Stomach (tissue), 8 donors: ENCODE measurements at regions not wholly inside any gene's neighbourhood (a gene's known extent, or its start where the extent isn't known, plus 50 kb on each side); places are given as distances from the start of the nearest gene placed in this dataset.
A peak's percentile ranks its signal among the peaks of the same experiment; 100 is the strongest.

Experiments
- DNase-seq, 2 donors: peaks; one replicate each; pipeline versions ENCODE4 v3.0.0 to v3.0.0-alpha.2; 2013 to 2019
- H3K27ac ChIP-seq, 5 donors: fragments of 200-600 bp in 4 of 5; sonication (generic) in 4 of 5; one replicate each; pipeline ENCODE4 v1.5.1; 2013 to 2019; ENCODE audit warnings: mild to moderate bottlenecking in 1 of 5, moderate library complexity in 1 of 5
- H3K27me3 ChIP-seq, 3 donors: fragments of 200-600 bp; sonication (generic); one replicate each; pipeline ENCODE4 v1.5.1; 2017 to 2019; ENCODE audit warnings: mixed run types in 1 of 3
- H3K36me3 ChIP-seq, 4 donors: fragments of 200-600 bp; sonication (generic); 1 replicate in 3 of 4; 2 replicates in 1 of 4; pipeline ENCODE4 v1.5.1; 2016 to 2019
- H3K4me1 ChIP-seq, 4 donors: fragments of 200-600 bp; sonication (generic); one replicate each; pipeline ENCODE4 v1.5.1; 2016 to 2019
- H3K4me3 ChIP-seq, 4 donors: fragments of 200-600 bp; sonication (generic) in 3 of 4; one replicate each; pipeline ENCODE4 v1.5.1; 2016 to 2019; ENCODE audit warnings: mild to moderate bottlenecking in 1 of 4
- H3K9me3 ChIP-seq, 4 donors: fragments of 200-600 bp; sonication (generic); one replicate each; pipeline ENCODE4 v1.5.1; 2016 to 2019
- EP300 ChIP-seq: sonication (generic); formaldehyde crosslinking; IDR thresholded peaks from one replicate; pipeline ENCODE4 v1.6.1; 2017; ENCODE audit warnings: antibody characterized with exemption
- POLR2A ChIP-seq, 4 donors: fragments of 450-650 bp; IDR thresholded peaks; one replicate each; pipeline ENCODE4 v1.6.1; 2016; ENCODE audit warnings: antibody characterized with exemption in 4 of 4, control low read depth in 2 of 4, mild to moderate bottlenecking in 1 of 4, moderate library complexity in 1 of 4
- POLR2AphosphoS5 ChIP-seq, 3 donors: sonication (generic); formaldehyde crosslinking; IDR thresholded peaks; one replicate each; pipeline ENCODE4 v1.6.1; 2016; ENCODE audit warnings: antibody characterized with exemption in 3 of 3
- WGBS, 5 donors: extraction: QIAGEN DNeasy Blood & Tissue Kit in 3 of 5; methylation state at CpG; one replicate each; pipeline versions ENCODE4 v1.1.5 to v1.1.7; 2013 to 2018; 5-methylcytosine and 5-hydroxymethylcytosine counted together
- intact Hi-C: fragments of 100-400 bp; cut with DNase I; formaldehyde crosslinking; loops from one replicate; pipeline ENCODE4 v1.15.1; 2023; ENCODE audit warnings: low total_unique reads
- TF ChIP-seq, protein P1 (sequence below), 7 experiments: fragments of 450-650 bp in 4 of 7; fragments of 200-600 bp in 3 of 7; sonication (generic) in 3 of 7; IDR thresholded peaks; one replicate each; pipeline ENCODE4 v1.5.1; 2016 to 2019; ENCODE audit warnings: antibody characterized with exemption in 7 of 7, control low read depth in 2 of 7, mild to moderate bottlenecking in 1 of 7
- donor health status: healthy with polysubstance abuse.
- donor health status: Bipolar disorder and iron deficiency.
- donor health status: healthy.

- DNase-seq: no peak
- WGBS, 5 donors: 70 to 79% (median 74%) methylated on average over 2 of the region's 2 CpGs
- Histone ChIP-seq H3K27me3 (peaks cover 0 to 58% (median 20%) of the 10 kb centered on the region in 3 donors), H3K27ac (no peak overlapping the region), H3K9me3 (peaks cover 0 to 21% (median 16%) of the 10 kb centered on the region in 4 donors), H3K4me3 (no peak overlapping the region), H3K4me1 (no peaks in the 10 kb centered on the region), H3K36me3 (no peaks in the 10 kb centered on the region)
- intact Hi-C loops: no loop called here
- TF ChIP-seq POLR2A (IDR thresholded peaks at IDR 0.05) (no peak), POLR2AphosphoS5 (IDR thresholded peaks at IDR 0.05) (no peak), EP300 (no peak)
- TF ChIP-seq, protein P1, sequence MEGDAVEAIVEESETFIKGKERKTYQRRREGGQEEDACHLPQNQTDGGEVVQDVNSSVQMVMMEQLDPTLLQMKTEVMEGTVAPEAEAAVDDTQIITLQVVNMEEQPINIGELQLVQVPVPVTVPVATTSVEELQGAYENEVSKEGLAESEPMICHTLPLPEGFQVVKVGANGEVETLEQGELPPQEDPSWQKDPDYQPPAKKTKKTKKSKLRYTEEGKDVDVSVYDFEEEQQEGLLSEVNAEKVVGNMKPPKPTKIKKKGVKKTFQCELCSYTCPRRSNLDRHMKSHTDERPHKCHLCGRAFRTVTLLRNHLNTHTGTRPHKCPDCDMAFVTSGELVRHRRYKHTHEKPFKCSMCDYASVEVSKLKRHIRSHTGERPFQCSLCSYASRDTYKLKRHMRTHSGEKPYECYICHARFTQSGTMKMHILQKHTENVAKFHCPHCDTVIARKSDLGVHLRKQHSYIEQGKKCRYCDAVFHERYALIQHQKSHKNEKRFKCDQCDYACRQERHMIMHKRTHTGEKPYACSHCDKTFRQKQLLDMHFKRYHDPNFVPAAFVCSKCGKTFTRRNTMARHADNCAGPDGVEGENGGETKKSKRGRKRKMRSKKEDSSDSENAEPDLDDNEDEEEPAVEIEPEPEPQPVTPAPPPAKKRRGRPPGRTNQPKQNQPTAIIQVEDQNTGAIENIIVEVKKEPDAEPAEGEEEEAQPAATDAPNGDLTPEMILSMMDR (IDR thresholded peaks at IDR 0.05): no peak
These were observed 383.5 kb downstream of the MATN1 start for GRCh38 chr1:30339866-30340265.

DNA sequence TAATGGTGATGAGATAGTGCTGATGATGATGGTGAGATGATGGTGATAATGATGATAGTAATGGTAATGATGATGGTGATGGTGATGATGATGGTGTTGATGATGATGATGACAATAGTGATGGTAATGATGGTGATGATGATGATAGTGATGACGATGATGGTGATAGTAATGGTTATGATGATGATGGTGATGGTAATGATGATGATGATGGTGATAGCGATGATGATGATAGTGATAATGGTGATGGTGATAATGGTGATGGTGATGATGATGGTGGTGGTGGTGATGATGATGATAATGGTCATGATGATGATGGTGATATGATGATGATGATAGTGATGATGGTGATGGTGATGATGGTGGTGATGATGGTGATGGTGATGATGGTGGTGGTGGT, 384.6 kb downstream of the MATN1 start:
- no peaks in the 10 kb centered on the region for H3K36me3 ChIP-seq
- H3K4me1 ChIP-seq: no peaks in the 10 kb centered on the region
- intact Hi-C loops: no loop called here
- TF ChIP-seq POLR2AphosphoS5 (IDR thresholded peaks at IDR 0.05): no peak
- TF ChIP-seq EP300: no peak
- no peak for TF ChIP-seq POLR2A (IDR thresholded peaks at IDR 0.05)
- WGBS, 5 donors: 87 to 96% (median 90%) methylated on average over 2 of the region's 2 CpGs
- H3K27ac ChIP-seq: no peak overlapping the region
- no peak for DNase-seq
- no peak overlapping the region for H3K4me3 ChIP-seq
- peaks cover 0 to 14% (median 13%) of the 10 kb centered on the region in 4 donors for H3K9me3 ChIP-seq
- H3K27me3 ChIP-seq: peaks cover 0 to 47% (median 20%) of the 10 kb centered on the region in 3 donors

DNA sequence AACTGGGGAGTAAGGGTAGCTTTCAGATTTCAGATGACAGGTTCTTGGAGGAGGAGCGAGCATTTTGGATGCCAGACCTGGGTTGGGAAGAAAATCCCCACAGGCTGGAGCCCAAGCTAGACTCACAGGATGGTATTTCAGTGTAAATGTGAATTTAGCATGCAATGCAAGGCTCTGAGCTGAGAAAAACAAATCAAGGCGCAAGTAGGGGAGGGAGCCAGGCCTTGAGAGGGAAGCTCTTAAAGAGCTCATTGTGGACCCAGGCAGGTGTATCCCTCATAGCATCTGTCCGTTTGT, 386.1 kb downstream of the MATN1 start:
- WGBS, 5 donors: 62 to 72% (median 70%) methylated on average over 3 of the region's 3 CpGs
- no peaks in the 10 kb centered on the region for H3K9me3 ChIP-seq
- H3K4me3 ChIP-seq: no peak overlapping the region
- DNase-seq: no peak
- intact Hi-C loops: no loop called here
- no peaks in the 10 kb centered on the region for H3K4me1 ChIP-seq
- peaks cover 0 to 32% (median 9%) of the 10 kb centered on the region in 3 donors for H3K27me3 ChIP-seq
- no peaks in the 10 kb centered on the region for H3K36me3 ChIP-seq
- H3K27ac ChIP-seq: no peak overlapping the region
- TF ChIP-seq POLR2AphosphoS5 (IDR thresholded peaks at IDR 0.05) (no peak), EP300 (no peak), POLR2A (IDR thresholded peaks at IDR 0.05) (no peak)
- TF ChIP-seq, protein P1 (IDR thresholded peaks at IDR 0.05): no peak

- Histone ChIP-seq H3K9me3 (no peaks in the 10 kb centered on the region), H3K4me3 (no peak overlapping the region), H3K36me3 (no peaks in the 10 kb centered on the region), H3K4me1 (no peaks in the 10 kb centered on the region), H3K27ac (peak overlapping the region in 3 of 5 donors; percentile 23 to 70 (median 29)), H3K27me3 (peaks cover 0 to 27% (median 5%) of the 10 kb centered on the region in 3 donors)
- TF ChIP-seq EP300: no peak
- TF ChIP-seq, protein P1 (IDR thresholded peaks at IDR 0.05): no peak
- TF ChIP-seq POLR2AphosphoS5 (IDR thresholded peaks at IDR 0.05): peak in 2 of 3 donors; percentile 13 to 53
- no peak for TF ChIP-seq POLR2A (IDR thresholded peaks at IDR 0.05)
- WGBS, 5 donors: 68 to 79% (median 73%) methylated on average over 16 of the region's 16 CpGs
- DNase-seq: no peak
- intact Hi-C loops: no loop called here
These were observed 386.6 kb downstream of the MATN1 start for GRCh38 chr1:30336550-30337323.

DNA sequence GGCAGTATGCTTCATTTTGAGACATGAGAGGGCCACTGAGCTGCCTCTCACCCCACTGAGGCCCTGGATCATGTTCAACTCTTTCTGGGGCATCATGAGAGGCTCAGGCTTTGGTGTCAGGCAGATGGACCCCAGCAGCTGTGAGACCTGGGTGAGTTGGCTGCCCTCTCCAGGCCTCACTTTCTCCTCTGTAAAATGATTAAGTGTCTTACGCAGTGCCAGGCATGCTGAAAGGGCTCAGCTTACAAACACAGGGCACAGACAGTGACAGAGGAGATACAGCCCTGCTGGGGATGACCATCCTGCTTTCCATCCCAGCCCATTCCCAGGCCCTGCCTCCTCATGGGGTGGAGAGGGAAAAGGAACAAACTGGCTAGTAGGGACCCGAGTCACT, 387.4 kb downstream of the MATN1 start:
- no peaks in the 10 kb centered on the region for H3K36me3 ChIP-seq
- H3K4me1 ChIP-seq: no peaks in the 10 kb centered on the region
- H3K9me3 ChIP-seq: no peaks in the 10 kb centered on the region
- H3K27me3 ChIP-seq: peaks cover 0 to 24% (median 0%) of the 10 kb centered on the region in 3 donors
- DNase-seq: no peak
- TF ChIP-seq EP300: no peak
- TF ChIP-seq, protein P1 (IDR thresholded peaks at IDR 0.05): no peak
- no peak for TF ChIP-seq POLR2A (IDR thresholded peaks at IDR 0.05)
- TF ChIP-seq POLR2AphosphoS5 (IDR thresholded peaks at IDR 0.05): no peak
- H3K4me3 ChIP-seq: no peak overlapping the region
- peak overlapping the region in 2 of 5 donors; percentile 23 to 70 for H3K27ac ChIP-seq
- intact Hi-C loops: no loop called here
- WGBS, 5 donors: 77 to 91% (median 82%) methylated on average over 2 of the region's 2 CpGs
